ENCODE measurements at regions not wholly inside any gene's neighbourhood (a gene's known extent, or its start where the extent isn't known, plus 50 kb on each side); places are given as distances from the start of the nearest gene placed in this dataset.

GRCh38 chr19:28026636-28027035 lies 1186.3 kb downstream of the UQCRFS1 start:
- Histone ChIP-seq H3K27me3 (ENCODE audit: insufficient read depth, poor library complexity, severe bottlenecking) (no peaks in the 10 kb centered on the region), H3K27ac (replicated peaks) (no peak overlapping the region), H3K4me3 (replicated peaks; ENCODE audit: insufficient read depth, low read length) (no peak overlapping the region)
- no peak for DNase-seq (ENCODE audit: low read depth in 1 of 2, low spot score in 1 of 2)
- TF ChIP-seq REST (IDR thresholded peaks at IDR 0.05; ENCODE audit: insufficient replicate concordance, low read depth) (no peak), POLR2AphosphoS5 (IDR thresholded peaks at IDR 0.05; ENCODE audit: low read depth) (no peak), GABPA (IDR thresholded peaks at IDR 0.05; ENCODE audit: low read depth) (no peak), CTCF (IDR thresholded peaks at IDR 0.05; ENCODE audit: insufficient read depth, low read length) (no peak), SPI1 (IDR thresholded peaks at IDR 0.05; ENCODE audit: borderline replicate concordance, low read depth) (no peak)

- H3K27ac ChIP-seq (replicated peaks) = no peak overlapping the region
- TF ChIP-seq SPI1 (IDR thresholded peaks at IDR 0.05; ENCODE audit: borderline replicate concordance, low read depth) (no peak), REST (IDR thresholded peaks at IDR 0.05; ENCODE audit: insufficient replicate concordance, low read depth) (no peak), POLR2AphosphoS5 (IDR thresholded peaks at IDR 0.05; ENCODE audit: low read depth) (no peak), GABPA (IDR thresholded peaks at IDR 0.05; ENCODE audit: low read depth) (no peak), CTCF (IDR thresholded peaks at IDR 0.05; ENCODE audit: insufficient read depth, low read length) (no peak)
- no peak for DNase-seq (ENCODE audit: low read depth in 1 of 2, low spot score in 1 of 2)
- no peaks in the 10 kb centered on the region for H3K27me3 ChIP-seq (ENCODE audit: insufficient read depth, poor library complexity, severe bottlenecking)
- no peak overlapping the region for H3K4me3 ChIP-seq (replicated peaks; ENCODE audit: insufficient read depth, low read length)
Observed at GRCh38 chr19:28024920-28025319, 1188.0 kb downstream of the UQCRFS1 start.

GRCh38 chr19:28023064-28023463 lies 1189.9 kb downstream of the UQCRFS1 start:
- DNase-seq (ENCODE audit: low read depth in 1 of 2, low spot score in 1 of 2) = no peak

More at GRCh38 chr19:28023064-28023463, 1189.9 kb downstream of the UQCRFS1 start:
- Histone ChIP-seq H3K27me3 (ENCODE audit: insufficient read depth, poor library complexity, severe bottlenecking) (no peaks in the 10 kb centered on the region), H3K27ac (replicated peaks) (no peak overlapping the region), H3K4me3 (replicated peaks; ENCODE audit: insufficient read depth, low read length) (no peak overlapping the region)
- no peak for TF ChIP-seq REST (IDR thresholded peaks at IDR 0.05; ENCODE audit: insufficient replicate concordance, low read depth)
